ENCODE measurements at regions not wholly inside any gene's neighbourhood (a gene's known extent, or its start where the extent isn't known, plus 50 kb on each side); places are given as distances from the start of the nearest gene placed in this dataset.

GRCh38 chr2:19021721-19022120, 336.7 kb downstream of the OSR1 start:
- peak overlapping the region; percentile 14 for H3K27ac ChIP-seq
- H3K4me1 ChIP-seq = no peaks in the 10 kb centered on the region
- 82% methylated on average over 5 of the region's 5 CpGs for WGBS
- no peaks in the 10 kb centered on the region for H3K36me3 ChIP-seq
- DNase-seq (ENCODE audit: low spot score in 2 of 2) = no peak
- H3K4me3 ChIP-seq = no peak overlapping the region
- no peaks in the 10 kb centered on the region for H3K27me3 ChIP-seq
- TF ChIP-seq CTCF (IDR thresholded peaks at IDR 0.05) (no peak), POLR2A (IDR thresholded peaks at IDR 0.05) (no peak), POLR2AphosphoS5 (IDR thresholded peaks at IDR 0.05) (no peak), EP300 (IDR thresholded peaks at IDR 0.05) (no peak)
- H3K9me3 ChIP-seq = no peaks in the 10 kb centered on the region

- Histone ChIP-seq H3K27ac (peak overlapping the region; percentile 14), H3K27me3 (no peaks in the 10 kb centered on the region), H3K9me3 (no peaks in the 10 kb centered on the region), H3K4me1 (no peaks in the 10 kb centered on the region), H3K36me3 (no peaks in the 10 kb centered on the region), H3K4me3 (no peak overlapping the region)
- TF ChIP-seq POLR2A (IDR thresholded peaks at IDR 0.05) (no peak), CTCF (IDR thresholded peaks at IDR 0.05) (no peak), POLR2AphosphoS5 (IDR thresholded peaks at IDR 0.05) (no peak), EP300 (IDR thresholded peaks at IDR 0.05) (no peak)
- no peak for DNase-seq (ENCODE audit: low spot score in 2 of 2)
- WGBS = 63% methylated on average over 4 of the region's 4 CpGs
Observed at GRCh38 chr2:19021100-19021476, 337.3 kb downstream of the OSR1 start.

- no peaks in the 10 kb centered on the region for H3K36me3 ChIP-seq
- no peak for DNase-seq (ENCODE audit: low spot score in 2 of 2)
- H3K27ac ChIP-seq = no peak overlapping the region
- TF ChIP-seq POLR2A (IDR thresholded peaks at IDR 0.05) (no peak), EP300 (IDR thresholded peaks at IDR 0.05) (no peak), CTCF (IDR thresholded peaks at IDR 0.05) (no peak), POLR2AphosphoS5 (IDR thresholded peaks at IDR 0.05) (no peak)
- WGBS = 97% methylated on average over 8 of the region's 11 CpGs
- H3K4me1 ChIP-seq = no peaks in the 10 kb centered on the region
- no peaks in the 10 kb centered on the region for H3K27me3 ChIP-seq
- no peak overlapping the region for H3K4me3 ChIP-seq
- no peaks in the 10 kb centered on the region for H3K9me3 ChIP-seq
Observed at GRCh38 chr2:19020144-19021099, 338.0 kb downstream of the OSR1 start.

GRCh38 chr2:19009510-19009909, 348.9 kb downstream of the OSR1 start:
- no peaks in the 10 kb centered on the region for H3K27me3 ChIP-seq
- H3K4me1 ChIP-seq = no peaks in the 10 kb centered on the region
- H3K4me3 ChIP-seq = no peak overlapping the region
- no peaks in the 10 kb centered on the region for H3K36me3 ChIP-seq
- TF ChIP-seq POLR2AphosphoS5 (IDR thresholded peaks at IDR 0.05) = no peak
- no peak overlapping the region for H3K27ac ChIP-seq
- DNase-seq (ENCODE audit: low spot score in 2 of 2) = no peak
- H3K9me3 ChIP-seq = no peaks in the 10 kb centered on the region
- 58% methylated on average over 3 of the region's 3 CpGs for WGBS

- Histone ChIP-seq H3K27me3 (no peaks in the 10 kb centered on the region), H3K4me3 (no peak overlapping the region), H3K9me3 (no peaks in the 10 kb centered on the region), H3K4me1 (no peaks in the 10 kb centered on the region), H3K27ac (no peak overlapping the region), H3K36me3 (no peaks in the 10 kb centered on the region)
- DNase-seq (ENCODE audit: low spot score in 2 of 2) = no peak
- no peak for TF ChIP-seq POLR2A (IDR thresholded peaks at IDR 0.05)
- TF ChIP-seq CTCF (IDR thresholded peaks at IDR 0.05) = no peak
- no peak for TF ChIP-seq EP300 (IDR thresholded peaks at IDR 0.05)
- TF ChIP-seq POLR2AphosphoS5 (IDR thresholded peaks at IDR 0.05) = no peak
Observed at GRCh38 chr2:19003554-19003953, 354.9 kb downstream of the OSR1 start.

All from suprapubic skin (tissue), 4 donors.